H1 (cell line): ENCODE measurements at regions not wholly inside any gene's neighbourhood (a gene's known extent, or its start where the extent isn't known, plus 50 kb on each side); places are given as distances from the start of the nearest gene placed in this dataset.

ENCODE experiments used
- CTCF ChIA-PET: fragments of 300-600 bp; sonication (Branson Sonifier 250); formaldehyde crosslinking; loops from one replicate; lab custom pipeline; 2021; ENCODE audit not compliant: partially characterized antibody; lab: Charles Lee
- POLR2A ChIA-PET: fragments of 300-600 bp; sonication (Branson Sonifier 250); formaldehyde crosslinking; loops from one replicate; lab custom pipeline; 2021; ENCODE audit warnings: inconsistent platforms; ENCODE audit not compliant: partially characterized antibody; lab: Charles Lee
- DNase-seq, 2 experiments: peaks; one replicate each; pipeline versions ENCODE4 v3.0.0 to v3.0.0-alpha.2; 2010 to 2022; ENCODE audit warnings: low spot score in 2 of 2, low read depth in 1 of 2, mixed read lengths in 1 of 2
- FAIRE-seq: peaks from 2 replicates; lab custom pipeline; 2011; peaks lifted over from hg19 to GRCh38; lab: Jason Lieb, UNC
- H2AFZ ChIP-seq: 2 replicates; pipeline ENCODE4 v1.8.1; 2012; ENCODE audit warnings: low read length, inconsistent platforms
- H2AK5ac ChIP-seq: 2 replicates; pipeline ENCODE4 v1.6.1; 2013; ENCODE audit warnings: low read depth, low read length
- H2BK120ac ChIP-seq: replicated peaks from 2 replicates; pipeline ENCODE3; 2013; ENCODE audit warnings: low read depth, low read length, inconsistent platforms
- H2BK12ac ChIP-seq: 2 replicates; pipeline ENCODE4 v1.6.1; 2013; ENCODE audit warnings: low read depth, low read length
- H2BK15ac ChIP-seq: 2 replicates; pipeline ENCODE4 v1.6.1; 2013; ENCODE audit warnings: low read length
- H2BK20ac ChIP-seq: 2 replicates; pipeline ENCODE4 v1.6.1; 2013; ENCODE audit warnings: low read length
- H2BK5ac ChIP-seq: 2 replicates; pipeline ENCODE4 v1.6.1; 2013; ENCODE audit warnings: low read depth, low read length
- H3K14ac ChIP-seq: 2 replicates; pipeline ENCODE4 v1.6.1; 2013; ENCODE audit warnings: inconsistent platforms; ENCODE audit not compliant: insufficient read length
- H3K18ac ChIP-seq: 2 replicates; pipeline ENCODE4 v1.6.1; 2013; ENCODE audit warnings: low read length; ENCODE audit errors: extremely low read depth
- H3K23ac ChIP-seq: 2 replicates; pipeline ENCODE4 v1.6.1; 2013; ENCODE audit warnings: inconsistent platforms; ENCODE audit not compliant: insufficient read length
- H3K23me2 ChIP-seq: 2 replicates; pipeline ENCODE4 v1.6.1; 2013; ENCODE audit warnings: low read depth, low read length
- H3K27ac ChIP-seq: 2 replicates; pipeline ENCODE4 v1.6.1; 2011; ENCODE audit warnings: low read depth, low read length, inconsistent platforms
- H3K27me3 ChIP-seq, 4 experiments: replicated peaks in 1 of 4; 1 replicate in 1 of 4; 2 replicates in 3 of 4; pipeline versions ENCODE4 v1.6.1 to v1.8.1; 2011 to 2013; ENCODE audit warnings: low read length in 3 of 4, mild to moderate bottlenecking in 3 of 4, inconsistent platforms in 2 of 4, mixed read lengths in 2 of 4, moderate library complexity in 1 of 4; ENCODE audit not compliant: control insufficient read depth in 3 of 4, insufficient read depth in 3 of 4; ENCODE audit errors: extremely low read depth in 1 of 4
- H3K36me3 ChIP-seq, 4 experiments: 2 replicates each; pipeline versions ENCODE4 v1.6.1 to v1.8.1; 2011 to 2013; ENCODE audit warnings: mild to moderate bottlenecking in 4 of 4, low read length in 3 of 4, moderate library complexity in 2 of 4, control low read depth in 1 of 4, inconsistent platforms in 1 of 4; ENCODE audit not compliant: insufficient read depth in 4 of 4, control insufficient read depth in 2 of 4
- H3K4ac ChIP-seq: replicated peaks from 2 replicates; pipeline ENCODE3; 2013; ENCODE audit warnings: low read length, low read depth, mixed read lengths, inconsistent platforms; ENCODE audit not compliant: insufficient read length
- H3K4me1 ChIP-seq, 4 experiments: replicated peaks in 1 of 4; 1 replicate in 1 of 4; 2 replicates in 3 of 4; pipeline versions ENCODE4 v1.6.1 to v1.8.1; 2011 to 2013; ENCODE audit warnings: low read length in 3 of 4, inconsistent platforms in 2 of 4, mixed read lengths in 1 of 4; ENCODE audit not compliant: insufficient read depth in 4 of 4, control insufficient read depth in 3 of 4
- H3K4me2 ChIP-seq, 2 experiments: 2 replicates each; pipeline versions ENCODE4 v1.6.1 to v1.8.1; 2011 to 2013; ENCODE audit warnings: low read depth in 2 of 2, low read length in 2 of 2, control low read depth in 1 of 2, inconsistent platforms in 1 of 2, mild to moderate bottlenecking in 1 of 2; ENCODE audit not compliant: insufficient read depth in 1 of 2
- H3K4me3 ChIP-seq, 4 experiments: fragments of 200-600, 300-600 bp in 1 of 4; sonication (generic), shearing (Covaris generic), sonication (Bioruptor Twin) in 1 of 4; 2 replicates each; pipeline versions ENCODE4 v1.5.1 to v1.8.1; 2011 to 2016; ENCODE audit warnings: low read length in 4 of 4, low read depth in 3 of 4, control low read depth in 2 of 4, inconsistent platforms in 2 of 4, mild to moderate bottlenecking in 2 of 4, mixed read lengths in 1 of 4, moderate library complexity in 1 of 4; ENCODE audit not compliant: insufficient read depth in 2 of 4; ENCODE audit errors: extremely low read depth in 1 of 4
- H3K56ac ChIP-seq: replicated peaks from 2 replicates; pipeline ENCODE3; 2013; ENCODE audit warnings: low read depth, mild to moderate bottlenecking, mixed read lengths, low read length, inconsistent platforms; ENCODE audit not compliant: insufficient read length
- H3K79me1 ChIP-seq: 2 replicates; pipeline ENCODE4 v1.6.1; 2013; ENCODE audit warnings: low read depth, low read length, control low read depth
- H3K79me2 ChIP-seq, 2 experiments: 2 replicates each; pipeline versions ENCODE4 v1.6.1 to v1.8.1; 2012 to 2013; ENCODE audit warnings: low read length in 2 of 2, mild to moderate bottlenecking in 2 of 2, inconsistent platforms in 1 of 2; ENCODE audit not compliant: insufficient read depth in 2 of 2, control insufficient read depth in 1 of 2
- H3K9ac ChIP-seq, 4 experiments: replicated peaks in 1 of 4; 1 replicate in 1 of 4; 2 replicates in 3 of 4; pipeline versions ENCODE4 v1.6.1 to v1.8.1; 2011 to 2013; ENCODE audit warnings: low read depth in 3 of 4, low read length in 3 of 4, control low read depth in 2 of 4, mild to moderate bottlenecking in 2 of 4, moderate library complexity in 2 of 4, inconsistent platforms in 1 of 4; ENCODE audit errors: extremely low read depth in 1 of 4
- H3K9me3 ChIP-seq, 2 experiments: 2 replicates each; pipeline versions ENCODE4 v1.6.1 to v1.8.1; 2012 to 2013; ENCODE audit warnings: mild to moderate bottlenecking in 2 of 2, moderate library complexity in 2 of 2, control low read depth in 1 of 2, inconsistent platforms in 1 of 2, low read depth in 1 of 2, low read length in 1 of 2, mixed read lengths in 1 of 2; ENCODE audit not compliant: insufficient read depth in 2 of 2
- H4K20me1 ChIP-seq, 2 experiments: replicated peaks in 1 of 2; 2 replicates each; pipeline versions ENCODE3 to v1.8.1; 2011 to 2013; ENCODE audit warnings: inconsistent platforms in 2 of 2, low read length in 2 of 2, mild to moderate bottlenecking in 1 of 2; ENCODE audit not compliant: insufficient read depth in 2 of 2, control insufficient read depth in 1 of 2
- H4K5ac ChIP-seq: 2 replicates; pipeline ENCODE4 v1.6.1; 2013; ENCODE audit warnings: low read length, low read depth, mixed read lengths, inconsistent platforms; ENCODE audit not compliant: insufficient read length
- H4K8ac ChIP-seq: 2 replicates; pipeline ENCODE4 v1.8.0; 2013; ENCODE audit warnings: mild to moderate bottlenecking, moderate library complexity, low read length, inconsistent platforms; ENCODE audit not compliant: insufficient read depth; ENCODE audit errors: extremely low read depth
- H4K91ac ChIP-seq: replicated peaks from 2 replicates; pipeline ENCODE3; 2013; ENCODE audit warnings: low read length, mixed read lengths, inconsistent platforms; ENCODE audit not compliant: insufficient read length
- ASH2L ChIP-seq: fragments of 200-600, 300-600 bp; sonication (generic); IDR thresholded peaks from one replicate; pipeline ENCODE4 v1.7.1; 2017; ENCODE audit warnings: low read length
- BRCA1 ChIP-seq: IDR thresholded peaks from 2 replicates; pipeline ENCODE4 v1.6.1; 2012; ENCODE audit warnings: low read depth, low read length, improper control_type of control experiment
- CBX8 ChIP-seq: fragments of 300-800, 300-1000 bp; sonication (generic); IDR thresholded peaks from 2 replicates; pipeline ENCODE4 v1.7.1; 2016; ENCODE audit warnings: low read depth, low read length, borderline replicate concordance
- CHD2 ChIP-seq: IDR thresholded peaks from 2 replicates; pipeline ENCODE4 v1.6.1; 2012; ENCODE audit warnings: low read length, improper control_type of control experiment
- FOSL1 ChIP-seq: IDR thresholded peaks from 2 replicates; pipeline ENCODE4 v1.6.1; 2011; ENCODE audit warnings: mild to moderate bottlenecking, low read depth, low read length, moderate library complexity; ENCODE audit not compliant: insufficient read depth
- JUND ChIP-seq: IDR thresholded peaks from 2 replicates; pipeline ENCODE4 v1.6.1; 2011; ENCODE audit warnings: mild to moderate bottlenecking, improper control_type of control experiment, low read length
- NRF1 ChIP-seq: IDR thresholded peaks from 2 replicates; pipeline ENCODE4 v1.6.1; 2011; ENCODE audit warnings: mild to moderate bottlenecking, low read depth, low read length, improper control_type of control experiment
- PHF8 ChIP-seq: fragments of 200-600 bp; sonication (generic); conservative IDR thresholded peaks from 2 replicates; pipeline ENCODE4 v1.7.1; 2012; ENCODE audit warnings: low read depth, mild to moderate bottlenecking, inconsistent platforms, low read length, moderate library complexity
- RAD21 ChIP-seq, 2 experiments: IDR thresholded peaks in 1 of 2; conservative IDR thresholded peaks in 1 of 2; 2 replicates each; pipeline ENCODE4 v1.6.1; 2011; ENCODE audit warnings: low read depth in 2 of 2, low read length in 2 of 2, improper control_type of control experiment in 1 of 2, inconsistent platforms in 1 of 2, mild to moderate bottlenecking in 1 of 2, moderate library complexity in 1 of 2
- RFX5 ChIP-seq: IDR thresholded peaks from 2 replicates; pipeline ENCODE4 v1.6.1; 2011; ENCODE audit warnings: low read depth, low read length, improper control_type of control experiment, borderline replicate concordance
- SIRT6 ChIP-seq: IDR thresholded peaks from one replicate; pipeline ENCODE4 v1.7.1; 2012; ENCODE audit warnings: low read length, inconsistent platforms
- TBP ChIP-seq: IDR thresholded peaks from 2 replicates; pipeline ENCODE4 v1.6.1; 2011; ENCODE audit warnings: low read depth, low read length, improper control_type of control experiment
- WGBS, 2 experiments: shearing (Covaris generic) in 1 of 2; methylation state at CpG; one replicate each; pipeline versions ENCODE4 v1.1.6 to v1.1.7; 2013 to 2015; ENCODE audit warnings: low lambda C conversion rate in 2 of 2, mixed read lengths in 2 of 2, inconsistent platforms in 1 of 2, low coverage in 1 of 2, missing lambda C conversion rate in 1 of 2; ENCODE audit not compliant: insufficient replicate concordance in 2 of 2, insufficient coverage in 1 of 2, insufficient read length in 1 of 2; ENCODE audit errors: extremely low coverage in 1 of 2, missing lambda C conversion rate in 1 of 2; 5-methylcytosine and 5-hydroxymethylcytosine counted together

DNA sequence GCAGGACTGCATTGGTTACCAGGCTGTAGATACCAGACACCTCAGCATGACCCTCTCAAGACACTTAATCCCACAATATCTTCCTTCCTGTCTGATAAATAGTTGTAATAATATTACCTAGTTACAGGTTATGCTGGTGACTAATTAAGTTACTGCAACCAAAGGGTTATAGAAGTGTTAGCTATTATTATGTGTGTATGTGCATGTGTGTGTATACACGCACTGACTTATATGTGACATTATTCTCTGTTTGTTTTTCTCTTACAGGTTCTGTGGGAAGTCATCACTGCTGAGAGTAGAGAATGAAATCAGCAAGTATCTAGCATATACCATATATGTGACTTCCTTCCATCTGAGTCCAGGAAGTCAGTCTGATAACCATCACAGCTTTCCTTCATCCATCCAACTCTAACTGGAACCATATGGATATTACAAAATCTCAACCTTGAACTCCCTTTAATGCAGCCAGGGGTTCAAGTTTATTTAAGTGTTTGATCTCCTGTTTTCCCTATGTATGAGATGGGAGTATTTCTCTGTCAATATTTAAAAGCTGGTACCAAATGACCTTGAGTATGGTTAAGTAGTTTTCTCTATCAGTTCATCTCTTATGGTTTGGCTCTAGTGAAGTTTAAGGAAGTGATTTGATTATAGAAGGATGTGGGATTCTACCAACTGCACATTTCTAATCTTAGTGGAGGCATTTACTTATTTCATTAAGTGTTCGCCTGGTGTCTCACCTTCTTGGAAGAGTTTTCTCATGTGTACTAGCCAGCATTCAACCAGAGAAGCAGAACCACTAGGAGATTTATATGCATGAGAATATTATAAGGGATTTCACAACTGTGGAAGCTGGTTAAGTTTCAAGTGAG is 313.2 kb downstream of the HIVEP2 start:
- no peak overlapping the region for H3K56ac ChIP-seq
- H3K23ac ChIP-seq = no peak overlapping the region
- H2BK120ac ChIP-seq = no peak overlapping the region
- H3K27me3 ChIP-seq = no peaks in the 10 kb centered on the region
- H3K36me3 ChIP-seq = no peaks in the 10 kb centered on the region
- H2BK20ac ChIP-seq = no peak overlapping the region
- WGBS, 2 experiments = 83% methylated on average over 2 of the region's 2 CpGs; no CpG with 5 or more reads in 1 of the 2 experiments
- no peak overlapping the region for H4K8ac ChIP-seq
- H3K9ac ChIP-seq = no peak overlapping the region
- H2AFZ ChIP-seq = no peak overlapping the region
- no peaks in the 10 kb centered on the region for H3K9me3 ChIP-seq
- H3K4me2 ChIP-seq = no peak overlapping the region
- FAIRE-seq (no peak), DNase-seq (no peak)
- H3K18ac ChIP-seq = no peak overlapping the region
- no peak for TF ChIP-seq JUND
- TF ChIP-seq SIRT6 = no peak
- no peak for TF ChIP-seq PHF8
- no peak for TF ChIP-seq RFX5
- TF ChIP-seq NRF1 = no peak
- no peak for TF ChIP-seq CHD2
- no peak for TF ChIP-seq ASH2L
- TF ChIP-seq CBX8 = no peak
- no peak for TF ChIP-seq BRCA1
- TF ChIP-seq FOSL1 = no peak
- no peak for TF ChIP-seq TBP
- TF ChIP-seq RAD21 (IDR thresholded peaks at IDR 0.05 in 1 of 2, conservative IDR thresholded peaks at IDR 0.05 in 1 of 2; ENCODE audit: low read depth in 2 of 2, low read length in 2 of 2) = no peak
- ChIA-PET CTCF (interaction anchor here (0.7 kb wide), 2 partner anchors 10 to 132 kb away, joined by 3 read pairs; no protein-coding TSS in a partner anchor), POLR2A (no interaction called here)
- no peak overlapping the region for H2BK5ac ChIP-seq
- H3K4ac ChIP-seq = no peak overlapping the region
- H3K79me2 ChIP-seq = no peaks in the 10 kb centered on the region
- no peak overlapping the region for H3K4me3 ChIP-seq
- no peak overlapping the region for H2BK15ac ChIP-seq
- no peak overlapping the region for H2BK12ac ChIP-seq
- no peak overlapping the region for H2AK5ac ChIP-seq
- no peaks in the 10 kb centered on the region for H3K4me1 ChIP-seq
- no peak overlapping the region for H4K5ac ChIP-seq
- no peaks in the 10 kb centered on the region for H3K23me2 ChIP-seq
- H3K79me1 ChIP-seq = no peaks in the 10 kb centered on the region
- H4K20me1 ChIP-seq = no peaks in the 10 kb centered on the region
- no peak overlapping the region for H4K91ac ChIP-seq
- H3K27ac ChIP-seq = no peak overlapping the region
- no peak overlapping the region for H3K14ac ChIP-seq
